HT1080 (cell line): ENCODE measurements at regions not wholly inside any gene's neighbourhood (a gene's known extent, or its start where the extent isn't known, plus 50 kb on each side); places are given as distances from the start of the nearest gene placed in this dataset.

Source experiments
- DNase-seq: peaks from one replicate; pipeline ENCODE4 v3.0.0-alpha.2; 2015; ENCODE audit warnings: low read depth

GRCh38 chr20:57880571-57880892 is 170.7 kb upstream of the PMEPA1 start:
- DNase-seq: no peak

- DNase-seq: no peak
Measured at GRCh38 chr20:57879779-57880570, 170.2 kb upstream of the PMEPA1 start.

- no peak for DNase-seq
Measured at GRCh38 chr20:57879437-57879778, 169.6 kb upstream of the PMEPA1 start.

GRCh38 chr20:57878786-57879424 is 169.1 kb upstream of the PMEPA1 start:
- no peak for DNase-seq

GRCh38 chr20:57877995-57878394 is 168.2 kb upstream of the PMEPA1 start:
- no peak for DNase-seq

- no peak for DNase-seq
Measured at GRCh38 chr20:57877131-57877824, 167.5 kb upstream of the PMEPA1 start.

- DNase-seq: no peak
Measured at GRCh38 chr20:57876163-57876562, 166.3 kb upstream of the PMEPA1 start.

GRCh38 chr20:57874141-57874540 is 164.3 kb upstream of the PMEPA1 start:
- DNase-seq: no peak

GRCh38 chr20:57872816-57873409 is 163.1 kb upstream of the PMEPA1 start:
- DNase-seq: no peak

- no peak for DNase-seq
Measured at GRCh38 chr20:57871237-57871632, 161.4 kb upstream of the PMEPA1 start.

GRCh38 chr20:57870597-57871236 is 160.9 kb upstream of the PMEPA1 start:
- no peak for DNase-seq

GRCh38 chr20:57869951-57870315 is 160.1 kb upstream of the PMEPA1 start:
- no peak for DNase-seq

- DNase-seq: no peak
Measured at GRCh38 chr20:57869291-57869950, 159.6 kb upstream of the PMEPA1 start.

- no peak for DNase-seq
Measured at GRCh38 chr20:57868310-57868709, 158.5 kb upstream of the PMEPA1 start.

GRCh38 chr20:57867807-57868206 is 158.0 kb upstream of the PMEPA1 start:
- no peak for DNase-seq

- no peak for DNase-seq
Measured at GRCh38 chr20:57867181-57867803, 157.5 kb upstream of the PMEPA1 start.

- no peak for DNase-seq
Measured at GRCh38 chr20:57866250-57867106, 156.7 kb upstream of the PMEPA1 start.

- DNase-seq: no peak
Measured at GRCh38 chr20:57865266-57865665, 155.5 kb upstream of the PMEPA1 start.

- DNase-seq: no peak
Measured at GRCh38 chr20:57860576-57860975, 150.8 kb upstream of the PMEPA1 start.

GRCh38 chr20:57857969-57858368 is 148.2 kb upstream of the PMEPA1 start:
- DNase-seq: no peak
